Amniotic epithelial cell (primary cell): ENCODE measurements at regions not wholly inside any gene's neighbourhood (a gene's known extent, or its start where the extent isn't known, plus 50 kb on each side); places are given as distances from the start of the nearest gene placed in this dataset.
"Not testable (repeated sequence)": the region's sequence is repeated elsewhere in the genome, so short reads cannot be mapped to it uniquely, and the experiment has no call there.

Experiments
- DNase-seq: peaks from one replicate; pipeline ENCODE4 v3.0.0-alpha.2; 2010; ENCODE audit warnings: low read depth

DNA sequence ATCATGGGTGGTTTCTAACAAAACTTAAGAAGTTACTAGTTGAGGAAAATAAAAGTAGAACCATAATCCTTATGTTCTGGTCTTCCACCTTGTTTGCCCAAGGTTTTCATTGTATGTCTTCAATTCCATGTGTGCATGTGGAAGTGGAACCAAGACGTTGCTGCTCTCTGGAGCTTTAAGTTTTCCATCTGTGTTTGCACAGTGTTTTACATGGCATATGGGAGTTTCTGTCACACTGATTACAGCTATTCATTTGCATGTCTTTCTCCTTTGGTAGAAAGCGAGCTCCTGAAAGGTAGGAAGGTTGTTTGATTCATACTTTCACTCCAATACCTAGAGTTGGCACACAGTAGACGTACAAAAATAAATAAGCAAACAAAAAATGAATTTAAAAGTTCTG is 112.6 kb upstream of the LUZP2 start:
- DNase-seq, result no peak

DNA sequence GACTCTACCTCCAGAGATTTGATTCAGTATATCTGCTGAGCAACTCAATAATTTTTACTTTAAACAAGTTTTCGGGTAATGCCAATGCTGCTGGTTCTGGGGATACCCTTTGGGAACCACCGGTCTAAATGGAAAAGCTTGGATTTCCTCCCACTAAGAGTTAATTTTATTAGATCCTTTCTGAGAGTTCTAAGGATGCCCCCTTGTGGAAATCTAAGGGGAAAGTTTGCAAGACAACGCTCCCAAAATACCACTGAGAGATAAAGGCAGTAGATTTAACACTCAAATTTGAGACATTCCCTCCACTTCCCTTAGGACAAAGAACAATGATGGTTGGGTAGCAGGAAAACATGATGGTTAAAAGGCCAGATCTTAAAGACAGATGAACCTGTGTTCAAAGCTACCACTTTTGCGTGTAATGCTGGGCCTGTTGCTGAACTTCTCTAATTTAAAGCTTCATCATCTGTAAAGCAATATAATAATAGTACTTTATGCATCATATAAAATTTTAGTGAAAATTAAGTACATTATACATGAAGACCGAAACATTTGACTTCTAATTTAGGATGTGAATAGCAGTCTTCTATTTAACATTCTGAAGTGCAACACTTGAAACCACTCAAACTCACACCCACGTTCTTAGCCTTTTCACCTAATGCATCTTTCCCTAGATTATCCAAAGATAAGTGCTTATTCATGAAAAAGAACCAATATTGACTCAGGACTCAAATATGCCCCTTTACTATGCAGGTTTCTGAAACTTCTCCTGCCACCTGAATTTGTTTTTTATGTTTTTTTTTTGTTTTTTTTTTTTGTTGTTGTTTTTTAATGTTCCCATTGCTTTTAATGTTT is 110.1 kb upstream of the LUZP2 start:
- DNase-seq, result peak; percentile 43

DNA sequence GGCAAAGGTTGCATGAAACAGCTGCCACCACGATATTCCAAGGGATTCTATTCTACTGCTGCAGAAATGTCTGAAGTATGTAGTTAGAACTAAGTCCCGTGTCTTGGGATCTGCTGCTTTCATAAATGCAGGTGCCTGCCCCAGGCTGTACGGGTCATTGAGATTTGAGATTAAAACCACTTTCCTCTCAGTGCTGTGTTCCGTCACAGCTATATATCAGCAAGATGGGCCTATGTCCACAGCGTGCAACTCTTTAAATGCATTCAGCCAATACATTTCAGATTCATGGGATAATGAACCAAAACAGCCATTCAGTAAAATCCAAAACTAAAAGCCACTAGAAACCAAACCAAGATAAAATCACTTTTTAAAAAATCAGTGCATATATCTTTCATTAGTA is 107.3 kb upstream of the LUZP2 start:
- DNase-seq, result no peak

DNA sequence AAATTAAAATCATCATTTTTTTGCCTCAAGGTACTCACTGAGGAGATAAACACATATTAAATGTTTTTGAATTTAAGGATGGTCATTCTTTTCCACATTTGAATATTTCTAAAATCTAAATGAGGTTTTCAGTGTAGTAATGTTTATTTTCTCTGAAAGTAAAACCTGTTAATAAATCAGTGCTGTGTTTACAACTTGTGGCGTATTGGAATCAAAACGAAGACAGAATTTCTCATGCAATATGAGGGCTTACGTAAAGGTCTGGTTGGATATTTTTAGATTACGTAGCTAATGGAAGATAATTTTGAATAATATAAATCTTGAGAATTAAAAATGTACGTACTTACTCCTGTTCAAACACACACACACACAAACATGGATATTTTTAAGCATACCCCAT is 106.8 kb upstream of the LUZP2 start:
- DNase-seq, result no peak

DNA sequence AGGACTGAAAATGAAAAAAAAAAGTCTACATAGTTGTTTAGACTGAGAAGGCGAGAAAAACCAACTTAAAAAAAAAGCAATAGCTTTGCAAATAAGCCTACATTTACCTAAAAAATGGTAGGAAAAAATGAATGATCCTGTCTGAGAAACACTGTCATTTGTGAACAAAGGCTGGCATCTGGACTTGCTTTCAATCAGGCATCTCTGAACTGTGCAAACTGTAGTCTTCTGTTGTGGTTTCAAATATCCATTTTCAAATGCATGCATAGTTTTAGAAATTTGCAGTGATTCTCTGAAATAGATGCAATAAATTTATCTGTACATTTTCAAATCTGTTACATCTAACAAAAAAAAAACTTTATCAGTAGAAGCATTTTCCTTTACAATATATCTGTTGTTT is 106.1 kb upstream of the LUZP2 start:
- no peak for DNase-seq

DNA sequence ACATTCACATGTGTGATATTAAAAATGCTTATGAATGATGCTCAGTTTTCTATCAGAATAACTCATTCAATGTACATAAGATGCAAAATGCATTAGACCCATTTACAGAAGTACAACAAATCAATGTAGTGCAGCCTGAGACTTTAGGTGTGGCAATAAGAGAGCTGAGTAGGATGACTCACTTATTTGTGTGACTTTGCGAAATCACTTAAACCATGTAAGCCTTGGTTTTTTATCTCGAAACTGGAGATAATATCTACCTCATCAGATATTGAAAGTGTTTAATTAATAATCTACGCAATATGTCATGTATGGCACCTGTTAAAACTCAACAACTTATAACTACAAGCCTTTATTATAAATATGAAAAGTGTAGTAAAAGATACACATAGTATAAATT is 105.7 kb upstream of the LUZP2 start:
- DNase-seq, result peak; percentile 83

DNA sequence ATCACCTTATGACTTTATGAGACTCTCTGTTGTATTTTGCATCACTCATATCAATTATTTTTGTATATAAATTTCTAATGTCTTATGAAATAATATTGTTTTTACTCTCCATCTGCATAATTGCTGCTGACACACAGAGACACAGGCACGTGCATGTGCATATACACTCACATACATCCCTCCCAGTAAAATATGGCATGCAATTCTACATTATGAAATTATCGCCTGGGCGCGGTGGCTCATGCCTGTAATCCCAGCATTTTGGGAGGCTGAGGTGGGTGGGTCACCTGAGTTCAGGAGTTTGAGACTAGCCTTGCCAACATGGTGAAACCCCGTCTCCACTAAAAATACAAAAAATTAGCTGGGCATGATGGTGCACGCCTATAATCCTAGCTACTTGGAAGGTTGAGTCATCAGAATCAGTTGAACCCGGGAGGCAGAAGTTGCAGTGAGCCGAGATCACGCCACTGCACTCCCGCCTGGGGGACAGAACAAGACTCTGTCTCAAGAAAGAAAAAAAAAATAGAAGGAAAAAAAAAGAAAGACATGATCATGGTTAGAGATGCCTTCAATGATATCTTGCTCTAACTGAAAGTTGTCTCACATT is 96.7 kb upstream of the LUZP2 start:
- no peak for DNase-seq

DNA sequence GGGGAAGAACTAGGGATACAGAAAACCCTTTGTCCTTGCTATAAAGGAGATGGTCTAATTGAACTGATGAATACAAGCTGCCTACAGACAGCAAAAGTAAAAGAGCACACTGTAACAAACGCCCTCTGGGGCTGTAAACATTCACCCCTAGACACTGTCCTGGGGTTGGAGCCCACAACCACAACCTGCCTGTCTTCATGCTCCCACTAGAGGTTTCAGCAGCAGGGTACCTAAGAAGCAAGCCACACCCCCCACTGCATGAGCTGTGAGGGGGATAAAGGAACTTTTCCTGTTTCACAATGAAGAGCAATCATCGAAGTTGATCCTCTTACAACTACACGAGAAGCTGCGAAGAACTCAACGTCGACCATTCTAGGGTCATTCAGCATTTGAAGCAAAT is 90.5 kb upstream of the LUZP2 start:
- no peak for DNase-seq

DNA sequence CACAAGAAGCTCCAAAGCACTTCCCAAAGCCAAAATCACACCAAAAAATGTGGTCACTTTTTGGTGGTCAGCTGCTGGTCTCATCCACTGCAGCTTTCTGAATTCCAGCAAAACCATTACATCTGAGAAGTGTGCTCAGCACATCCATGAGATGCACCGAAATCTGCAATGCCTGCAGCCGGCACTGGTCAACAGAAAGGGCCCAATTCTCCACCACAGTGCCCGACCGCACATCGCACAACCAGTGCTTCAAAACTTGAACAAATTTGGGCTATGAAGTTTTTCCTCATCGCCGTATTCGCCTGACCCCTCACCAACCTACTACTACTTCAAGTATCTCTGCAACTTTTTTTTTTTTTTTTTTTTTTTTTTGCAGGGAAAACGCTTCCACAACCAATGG is 89.9 kb upstream of the LUZP2 start:
- DNase-seq, result no peak

DNA sequence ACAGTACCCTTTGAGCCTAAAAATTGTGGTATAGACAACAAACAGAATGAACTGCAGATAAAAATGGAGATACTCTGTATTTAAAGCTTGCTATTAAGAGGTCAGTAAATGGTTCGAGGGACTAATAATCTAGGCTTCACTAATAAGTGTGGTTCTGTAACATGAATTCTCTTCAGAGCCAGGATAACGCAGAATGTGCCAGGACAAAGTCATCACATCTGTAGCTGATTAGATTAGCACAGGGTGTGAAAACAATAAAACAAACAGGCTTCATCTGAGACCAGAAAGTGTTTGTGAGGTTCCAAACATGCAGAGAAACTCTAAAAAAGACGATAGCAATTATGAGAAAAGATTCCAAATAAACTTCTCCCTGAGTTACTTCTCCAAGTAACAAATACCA is 89.1 kb upstream of the LUZP2 start:
- no peak for DNase-seq

DNA sequence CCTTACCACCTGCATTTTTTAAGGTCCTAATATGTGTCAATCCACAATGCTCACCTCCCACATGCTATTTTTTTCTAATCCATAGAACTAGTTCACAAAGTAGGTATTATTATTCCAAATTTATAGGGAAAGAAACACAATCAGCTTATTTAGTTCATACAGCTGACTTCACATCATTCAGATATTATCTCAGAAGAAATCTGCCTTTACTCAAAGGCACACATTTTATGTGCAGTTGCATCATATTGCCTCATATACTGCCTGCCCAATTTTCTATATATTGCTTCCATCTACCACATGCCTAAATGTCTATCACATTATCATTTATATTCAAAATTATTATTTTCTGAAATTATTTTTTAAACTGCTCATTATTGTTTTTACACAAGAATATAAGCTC is 88.7 kb upstream of the LUZP2 start:
- no peak for DNase-seq

DNA sequence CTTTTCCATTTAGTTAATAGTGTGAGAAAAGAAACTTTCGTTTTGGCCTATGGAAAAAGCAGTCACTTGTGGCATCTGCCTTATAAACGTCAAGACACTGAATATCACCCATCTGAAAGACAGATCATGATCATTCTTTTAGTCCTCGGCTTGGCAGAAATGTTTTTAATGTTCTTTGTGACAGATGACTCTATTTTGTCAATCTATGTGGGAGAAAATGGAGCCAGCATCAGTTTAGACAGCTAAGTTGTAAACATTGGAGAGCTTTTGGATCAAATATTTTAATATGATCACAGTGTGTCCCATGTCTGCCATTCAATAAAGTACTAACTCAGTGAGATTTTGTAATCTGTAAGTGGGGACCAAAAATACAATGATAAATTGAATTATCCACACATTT is 85.1 kb upstream of the LUZP2 start:
- no peak for DNase-seq

DNA sequence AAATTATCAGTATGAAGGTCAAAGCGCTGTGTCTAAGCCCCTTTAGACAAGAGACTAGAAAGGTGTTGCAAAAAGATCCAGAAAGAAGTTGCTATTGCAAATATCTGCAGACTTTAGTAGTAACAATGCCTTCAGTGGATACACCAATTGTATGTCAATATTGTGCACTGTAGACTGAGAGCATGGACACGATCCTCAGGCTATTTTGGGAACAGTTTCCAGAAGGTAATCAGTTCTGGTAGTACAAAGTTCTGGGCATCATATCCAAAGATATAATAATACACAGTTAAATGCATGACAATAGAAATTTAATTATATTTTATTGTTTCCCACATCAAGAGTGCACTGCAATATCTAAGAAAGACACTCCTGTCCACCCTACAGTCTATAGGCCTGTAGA is 84.1 kb upstream of the LUZP2 start:
- no peak for DNase-seq

DNA sequence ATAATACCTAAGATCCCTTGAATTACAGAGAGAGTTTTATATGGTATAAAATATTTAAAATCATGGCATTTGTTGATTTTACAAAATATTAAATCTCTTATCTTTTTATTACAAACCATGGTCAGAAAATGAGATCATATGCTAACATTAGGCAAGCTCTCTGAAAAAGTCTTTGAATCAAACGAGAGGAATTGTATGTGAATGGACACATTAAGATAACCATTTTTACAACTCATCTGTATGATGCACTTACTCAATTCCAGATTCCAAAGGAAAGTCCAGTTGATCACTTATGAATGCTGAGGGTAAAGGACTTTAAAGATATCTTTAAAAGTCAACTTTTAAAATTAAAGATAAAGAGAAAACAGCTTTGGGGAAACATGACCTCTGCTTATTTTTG is 83.5 kb upstream of the LUZP2 start:
- no peak for DNase-seq

DNA sequence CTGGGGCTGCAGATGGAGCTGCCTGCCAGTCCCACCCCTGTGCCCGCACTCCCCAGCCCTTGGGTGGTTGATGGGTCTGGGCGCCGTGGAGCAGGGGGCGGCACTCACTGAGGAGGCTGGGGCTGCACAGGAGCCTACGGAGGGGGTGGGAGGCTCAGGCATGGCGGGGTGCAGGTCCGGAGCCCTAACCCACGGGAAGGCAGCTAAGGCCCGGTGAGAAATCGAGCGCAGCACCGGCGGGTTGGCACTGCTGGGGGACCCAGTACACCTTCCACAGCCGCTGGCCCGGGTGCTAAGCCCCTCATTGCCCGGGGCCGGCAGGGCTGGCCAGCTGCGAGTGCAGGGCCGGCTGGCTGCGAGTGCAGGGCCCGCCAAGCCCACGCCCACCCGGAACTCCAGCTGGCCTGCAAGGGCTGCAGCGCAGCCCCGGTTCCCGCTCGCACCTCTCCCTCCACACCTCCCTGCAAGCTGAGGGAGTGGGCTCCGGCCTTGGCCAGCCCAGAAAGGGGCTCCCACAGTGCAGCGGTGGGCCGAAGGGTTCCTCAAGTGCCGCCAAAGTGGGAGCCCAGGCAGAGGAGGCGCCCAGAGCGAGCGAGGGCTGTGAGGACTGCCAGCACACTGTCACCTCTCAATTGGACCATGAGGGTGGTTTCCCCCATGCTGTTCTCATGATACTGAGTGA is 80.8 kb upstream of the LUZP2 start:
- DNase-seq, result not testable (repeated sequence)

DNA sequence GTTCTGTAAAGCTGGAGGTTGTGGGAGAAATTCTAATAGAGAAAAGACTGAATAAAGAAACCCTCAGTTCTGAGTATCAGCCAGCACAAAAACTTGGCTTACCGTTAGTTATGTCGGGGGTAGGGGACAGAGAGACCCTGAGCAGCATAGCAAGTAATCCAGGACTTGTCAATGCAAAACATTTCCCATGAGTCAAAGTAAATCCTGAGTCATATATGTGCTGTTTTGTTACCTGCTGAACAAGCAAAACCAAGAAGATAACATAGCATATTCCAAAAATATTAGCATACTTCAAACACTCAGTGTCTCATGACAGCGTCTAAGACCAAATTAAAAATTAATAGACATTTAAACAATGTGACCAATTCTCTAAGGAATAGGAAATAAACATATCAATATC is 75.1 kb upstream of the LUZP2 start:
- no peak for DNase-seq

DNA sequence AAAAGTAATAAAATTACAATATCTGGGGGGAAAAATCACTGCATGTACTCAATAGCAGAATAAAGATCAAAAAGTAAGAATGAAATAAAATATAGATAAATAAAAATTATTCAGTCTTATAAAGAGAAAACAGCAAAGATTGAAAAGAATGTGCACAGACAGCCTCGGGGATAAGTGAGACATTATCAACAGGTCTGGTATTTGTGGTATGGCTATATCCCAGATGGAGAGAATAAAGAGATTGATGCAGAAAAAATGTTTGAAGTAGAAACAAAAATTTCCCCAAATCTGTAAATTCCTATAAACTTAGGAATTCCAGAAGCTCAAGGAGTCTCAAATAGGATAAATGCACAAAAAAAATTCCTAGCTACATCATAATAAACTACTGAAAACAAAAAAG is 74.5 kb upstream of the LUZP2 start:
- no peak for DNase-seq

DNA sequence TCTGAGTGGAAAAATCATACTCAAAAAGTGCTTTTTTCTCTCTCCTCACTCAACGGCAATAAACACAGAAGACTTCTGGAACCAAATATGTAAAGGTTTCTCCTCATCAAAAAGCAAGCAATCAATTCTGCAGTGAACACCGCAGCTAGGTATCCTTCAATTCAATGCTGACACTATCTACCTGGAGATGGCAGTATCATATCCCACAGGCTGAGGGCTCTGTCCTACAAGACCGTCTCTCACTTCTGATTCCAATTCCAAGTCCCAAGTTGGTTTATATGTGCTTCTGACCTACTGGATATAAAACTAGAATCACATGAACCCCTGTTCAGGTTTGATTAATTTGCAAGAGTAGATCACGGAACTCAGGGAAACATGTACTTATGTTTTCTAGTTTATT is 59.7 kb upstream of the LUZP2 start:
- no peak for DNase-seq
